ENCODE measurements at regions not wholly inside any gene's neighbourhood (a gene's known extent, or its start where the extent isn't known, plus 50 kb on each side); places are given as distances from the start of the nearest gene placed in this dataset.

DNA sequence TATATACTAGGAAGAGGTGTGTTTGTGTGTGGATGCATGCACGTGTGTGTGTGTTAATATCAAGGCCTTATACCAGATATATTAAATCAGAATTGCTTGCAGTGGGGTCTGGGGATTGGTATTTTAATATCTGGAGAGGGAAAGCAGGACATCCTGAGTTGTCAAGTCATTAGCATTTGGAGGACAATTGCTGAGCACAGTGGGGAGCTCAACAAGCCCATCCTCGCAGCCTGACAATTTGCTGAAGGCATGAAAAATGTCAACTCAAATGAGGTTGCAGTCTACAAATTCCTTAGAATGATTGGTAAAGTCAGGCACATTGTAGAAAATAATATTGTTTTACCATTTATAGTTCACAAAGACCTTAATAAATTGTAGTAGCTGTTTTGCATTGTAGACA lies 627.4 kb downstream of the LRRC70 start (continued):
- TF ChIP-seq, protein P1, sequence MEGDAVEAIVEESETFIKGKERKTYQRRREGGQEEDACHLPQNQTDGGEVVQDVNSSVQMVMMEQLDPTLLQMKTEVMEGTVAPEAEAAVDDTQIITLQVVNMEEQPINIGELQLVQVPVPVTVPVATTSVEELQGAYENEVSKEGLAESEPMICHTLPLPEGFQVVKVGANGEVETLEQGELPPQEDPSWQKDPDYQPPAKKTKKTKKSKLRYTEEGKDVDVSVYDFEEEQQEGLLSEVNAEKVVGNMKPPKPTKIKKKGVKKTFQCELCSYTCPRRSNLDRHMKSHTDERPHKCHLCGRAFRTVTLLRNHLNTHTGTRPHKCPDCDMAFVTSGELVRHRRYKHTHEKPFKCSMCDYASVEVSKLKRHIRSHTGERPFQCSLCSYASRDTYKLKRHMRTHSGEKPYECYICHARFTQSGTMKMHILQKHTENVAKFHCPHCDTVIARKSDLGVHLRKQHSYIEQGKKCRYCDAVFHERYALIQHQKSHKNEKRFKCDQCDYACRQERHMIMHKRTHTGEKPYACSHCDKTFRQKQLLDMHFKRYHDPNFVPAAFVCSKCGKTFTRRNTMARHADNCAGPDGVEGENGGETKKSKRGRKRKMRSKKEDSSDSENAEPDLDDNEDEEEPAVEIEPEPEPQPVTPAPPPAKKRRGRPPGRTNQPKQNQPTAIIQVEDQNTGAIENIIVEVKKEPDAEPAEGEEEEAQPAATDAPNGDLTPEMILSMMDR (IDR thresholded peaks at IDR 0.05; ENCODE audit: control extremely low read depth in 1 of 3, insufficient read depth in 1 of 3, low read depth in 1 of 3, low read length in 3 of 3), result no peak
- TF ChIP-seq CEBPB (IDR thresholded peaks at IDR 0.05; ENCODE audit: low read depth, low read length) (no peak), MAX (IDR thresholded peaks at IDR 0.05) (no peak), SIRT6 (IDR thresholded peaks at IDR 0.05; ENCODE audit: low read length) (no peak), SIX5 (IDR thresholded peaks at IDR 0.05; ENCODE audit: low read depth, low read length) (no peak)

All from H1 (cell line).